ENCODE measurements at regions not wholly inside any gene's neighbourhood (a gene's known extent, or its start where the extent isn't known, plus 50 kb on each side); places are given as distances from the start of the nearest gene placed in this dataset.
A peak's percentile ranks its signal among the peaks of the same experiment; 100 is the strongest.

- Histone ChIP-seq H3K27me3 (ENCODE audit: control insufficient read depth in 3 of 3, insufficient read depth in 3 of 3, low read length in 2 of 3) (no peaks in the 10 kb centered on the region), H3K4me3 (no peak overlapping the region), H3K9ac (ENCODE audit: insufficient read depth in 1 of 2, low read length in 2 of 2) (no peak overlapping the region), H3K9me3 (ENCODE audit: control insufficient read depth in 4 of 4, insufficient read depth in 3 of 4, low read length in 3 of 4) (peaks cover 0 to 3% (median 0%) of the 10 kb centered on the region in 4 donors), H3K36me3 (ENCODE audit: control insufficient read depth in 4 of 4, insufficient read depth in 4 of 4, low read length in 4 of 4) (no peaks in the 10 kb centered on the region), H3K4me1 (ENCODE audit: control insufficient read depth in 5 of 5, insufficient read depth in 5 of 5, low read length in 5 of 5) (peaks cover 0 to 2% (median 0%) of the 10 kb centered on the region in 5 donors), H3K27ac (ENCODE audit: low read depth in 1 of 2, low read length in 1 of 2) (no peak overlapping the region)
- 97 to 100% methylated on average over 3 of the region's 3 CpGs for WGBS, 2 donors
- no peak for ATAC-seq (ENCODE audit: insufficient read depth, low FRiP score)
- TF ChIP-seq CTCF (IDR thresholded peaks at IDR 0.05; ENCODE audit: control extremely low read depth, extremely low read depth): no peak
- no peak for DNase-seq
These were observed 331.9 kb downstream of the BTG1 start for GRCh38 chr12:91813701-91814100.

- H3K4me1 ChIP-seq (ENCODE audit: control insufficient read depth in 5 of 5, insufficient read depth in 5 of 5, low read length in 5 of 5): no peaks in the 10 kb centered on the region
- H3K4me3 ChIP-seq: no peak overlapping the region
- no peaks in the 10 kb centered on the region for H3K27me3 ChIP-seq (ENCODE audit: control insufficient read depth in 3 of 3, insufficient read depth in 3 of 3, low read length in 2 of 3)
- no peaks in the 10 kb centered on the region for H3K36me3 ChIP-seq (ENCODE audit: control insufficient read depth in 4 of 4, insufficient read depth in 4 of 4, low read length in 4 of 4)
- peaks cover 0 to 7% (median 0%) of the 10 kb centered on the region in 4 donors for H3K9me3 ChIP-seq (ENCODE audit: control insufficient read depth in 4 of 4, insufficient read depth in 3 of 4, low read length in 3 of 4)
- peak; percentile 43 for TF ChIP-seq CTCF (IDR thresholded peaks at IDR 0.05; ENCODE audit: control extremely low read depth, extremely low read depth)
- 46 to 53% methylated on average over 5 of the region's 5 CpGs for WGBS, 2 donors
- no peak overlapping the region for H3K27ac ChIP-seq (ENCODE audit: low read depth in 1 of 2, low read length in 1 of 2)
- ATAC-seq (ENCODE audit: insufficient read depth, low FRiP score): no peak
- peak; percentile 65 to 81 (median 72) for DNase-seq
- no peak overlapping the region for H3K9ac ChIP-seq (ENCODE audit: insufficient read depth in 1 of 2, low read length in 2 of 2)
These were observed 334.0 kb downstream of the BTG1 start for GRCh38 chr12:91811481-91812287.

GRCh38 chr12:91810531-91811451, 334.9 kb downstream of the BTG1 start:
- ATAC-seq (ENCODE audit: insufficient read depth, low FRiP score) (no peak), DNase-seq (no peak)
- 81 to 98% methylated on average over 3 of the region's 3 CpGs for WGBS, 2 donors
- Histone ChIP-seq H3K27ac (ENCODE audit: low read depth in 1 of 2, low read length in 1 of 2) (no peak overlapping the region), H3K27me3 (ENCODE audit: control insufficient read depth in 3 of 3, insufficient read depth in 3 of 3, low read length in 2 of 3) (no peaks in the 10 kb centered on the region), H3K9me3 (ENCODE audit: control insufficient read depth in 4 of 4, insufficient read depth in 3 of 4, low read length in 3 of 4) (peaks cover 0 to 10% (median 0%) of the 10 kb centered on the region in 4 donors), H3K4me1 (ENCODE audit: control insufficient read depth in 5 of 5, insufficient read depth in 5 of 5, low read length in 5 of 5) (no peaks in the 10 kb centered on the region), H3K9ac (ENCODE audit: insufficient read depth in 1 of 2, low read length in 2 of 2) (no peak overlapping the region), H3K36me3 (ENCODE audit: control insufficient read depth in 4 of 4, insufficient read depth in 4 of 4, low read length in 4 of 4) (no peaks in the 10 kb centered on the region), H3K4me3 (no peak overlapping the region)
- no peak for TF ChIP-seq CTCF (IDR thresholded peaks at IDR 0.05; ENCODE audit: control extremely low read depth, extremely low read depth)
